GM21717 (cell line): ENCODE measurements at regions not wholly inside any gene's neighbourhood (a gene's known extent, or its start where the extent isn't known, plus 50 kb on each side); places are given as distances from the start of the nearest gene placed in this dataset.

Experiments used
- ATAC-seq: cut with Tn5 transposase; IDR thresholded peaks from one replicate; pipeline ENCODE4 v1.9.1; 2021; ENCODE audit warnings: mild to moderate bottlenecking, moderate library complexity; ENCODE audit not compliant: unreplicated experiment

- no peak for ATAC-seq
Observed at GRCh38 chr4:64614276-64614675, 205.0 kb upstream of the TECRL start.

- ATAC-seq: no peak
Observed at GRCh38 chr4:64613046-64613445, 203.8 kb upstream of the TECRL start.

- ATAC-seq: no peak
Observed at GRCh38 chr4:64598066-64598465, 188.8 kb upstream of the TECRL start.

- ATAC-seq: no peak
Observed at GRCh38 chr4:64594723-64595122, 185.5 kb upstream of the TECRL start.

- ATAC-seq: no peak
Observed at GRCh38 chr4:64588507-64588906, 179.3 kb upstream of the TECRL start.

GRCh38 chr4:64584981-64585557 lies 175.8 kb upstream of the TECRL start:
- ATAC-seq: no peak

- no peak for ATAC-seq
Observed at GRCh38 chr4:64584125-64584524, 174.9 kb upstream of the TECRL start.

- no peak for ATAC-seq
Observed at GRCh38 chr4:64582492-64582891, 173.2 kb upstream of the TECRL start.

GRCh38 chr4:64581422-64581821 lies 172.2 kb upstream of the TECRL start:
- no peak for ATAC-seq

GRCh38 chr4:64564126-64564525 lies 154.9 kb upstream of the TECRL start:
- ATAC-seq: no peak

GRCh38 chr4:64559571-64559970 lies 150.3 kb upstream of the TECRL start:
- no peak for ATAC-seq

- ATAC-seq: no peak
Observed at GRCh38 chr4:64551125-64551524, 141.9 kb upstream of the TECRL start.

GRCh38 chr4:64545593-64545992 lies 136.3 kb upstream of the TECRL start:
- ATAC-seq: no peak

- peak; percentile 94 for ATAC-seq
Observed at GRCh38 chr4:64539234-64539849, 130.1 kb upstream of the TECRL start.

GRCh38 chr4:64538219-64538618 lies 129.0 kb upstream of the TECRL start:
- ATAC-seq: no peak

- ATAC-seq: no peak
Observed at GRCh38 chr4:64533637-64534036, 124.4 kb upstream of the TECRL start.

GRCh38 chr4:64533159-64533558 lies 123.9 kb upstream of the TECRL start:
- no peak for ATAC-seq

- ATAC-seq: no peak
Observed at GRCh38 chr4:64520421-64520820, 111.2 kb upstream of the TECRL start.

GRCh38 chr4:64518600-64518999 lies 109.3 kb upstream of the TECRL start:
- ATAC-seq: no peak

GRCh38 chr4:64516176-64516575 lies 106.9 kb upstream of the TECRL start:
- no peak for ATAC-seq

- ATAC-seq: no peak
Observed at GRCh38 chr4:64508089-64508488, 98.8 kb upstream of the TECRL start.

- no peak for ATAC-seq
Observed at GRCh38 chr4:64503945-64504675, 94.9 kb upstream of the TECRL start.
